AG09309 (cell line): ENCODE measurements at regions not wholly inside any gene's neighbourhood (a gene's known extent, or its start where the extent isn't known, plus 50 kb on each side); places are given as distances from the start of the nearest gene placed in this dataset.

Source experiments
- DNase-seq: peaks from one replicate; pipeline ENCODE4 v3.0.0-alpha.2; 2010; ENCODE audit warnings: low read depth
- H3K4me3 ChIP-seq: 2 replicates; pipeline ENCODE4 v1.5.1; 2011; ENCODE audit warnings: mild to moderate bottlenecking, low read depth, low read length, moderate library complexity; ENCODE audit not compliant: control insufficient read depth
- CTCF ChIP-seq: IDR thresholded peaks from 2 replicates; pipeline ENCODE4 v1.5.1; 2011; ENCODE audit warnings: mild to moderate bottlenecking, low read depth, low read length, inconsistent platforms; ENCODE audit not compliant: insufficient read depth, control insufficient read depth; ENCODE audit errors: missing control alignments

- DNase-seq = no peak
- no peak for TF ChIP-seq CTCF
Observed at GRCh38 chr11:92879086-92879485, 90.4 kb upstream of the MTNR1B start.

GRCh38 chr11:92880381-92880780 is 89.1 kb upstream of the MTNR1B start:
- peak; percentile 25 for DNase-seq
- TF ChIP-seq CTCF = no peak
- no peak overlapping the region for H3K4me3 ChIP-seq

More at GRCh38 chr11:92879086-92879485, 90.4 kb upstream of the MTNR1B start:
- H3K4me3 ChIP-seq = no peak overlapping the region

GRCh38 chr11:92881940-92882450 is 87.5 kb upstream of the MTNR1B start:
- no peak for DNase-seq
- H3K4me3 ChIP-seq = no peak overlapping the region
- TF ChIP-seq CTCF = no peak

GRCh38 chr11:92882828-92883611 is 86.4 kb upstream of the MTNR1B start:
- no peak overlapping the region for H3K4me3 ChIP-seq
- TF ChIP-seq CTCF = no peak
- no peak for DNase-seq

- no peak for TF ChIP-seq CTCF
- no peak for DNase-seq
- H3K4me3 ChIP-seq = no peak overlapping the region
Observed at GRCh38 chr11:92885600-92885999, 83.9 kb upstream of the MTNR1B start.

- peak; percentile 68 for TF ChIP-seq CTCF
- DNase-seq = peak; percentile 8
- no peak overlapping the region for H3K4me3 ChIP-seq
Observed at GRCh38 chr11:92886243-92886905, 83.1 kb upstream of the MTNR1B start.
